ENCODE measurements at regions not wholly inside any gene's neighbourhood (a gene's known extent, or its start where the extent isn't known, plus 50 kb on each side); places are given as distances from the start of the nearest gene placed in this dataset.

- TF ChIP-seq TAF1 (IDR thresholded peaks at IDR 0.05; ENCODE audit: borderline replicate concordance, insufficient read depth, low read length), result no peak
- no peak for TF ChIP-seq FOXP2 (optimal IDR thresholded peaks at IDR 0.05; ENCODE audit: borderline replicate concordance, extremely low read depth, extremely low read length, insufficient read depth)
- no peak for TF ChIP-seq SIN3A (IDR thresholded peaks at IDR 0.05; ENCODE audit: borderline replicate concordance, insufficient read depth, low read length)
- TF ChIP-seq REST (IDR thresholded peaks at IDR 0.05; ENCODE audit: insufficient read depth in 1 of 2, low read depth in 2 of 2, low read length in 2 of 2), result no peak
Measured at GRCh38 chr2:201978986-201979385, 54.7 kb upstream of the FZD7 start.

- TF ChIP-seq FOXP2 (optimal IDR thresholded peaks at IDR 0.05; ENCODE audit: borderline replicate concordance, extremely low read depth, extremely low read length, insufficient read depth), result no peak
- no peak for TF ChIP-seq REST (IDR thresholded peaks at IDR 0.05; ENCODE audit: insufficient read depth in 1 of 2, low read depth in 2 of 2, low read length in 2 of 2)
- no peak for TF ChIP-seq SIN3A (IDR thresholded peaks at IDR 0.05; ENCODE audit: borderline replicate concordance, insufficient read depth, low read length)
- TF ChIP-seq TAF1 (IDR thresholded peaks at IDR 0.05; ENCODE audit: borderline replicate concordance, insufficient read depth, low read length), result no peak
- TF ChIP-seq POLR2AphosphoS5 (IDR thresholded peaks at IDR 0.05; ENCODE audit: low read depth, low read length), result no peak
Measured at GRCh38 chr2:201980389-201980821, 53.2 kb upstream of the FZD7 start.

- TF ChIP-seq POLR2AphosphoS5 (IDR thresholded peaks at IDR 0.05; ENCODE audit: low read depth, low read length) (no peak), REST (IDR thresholded peaks at IDR 0.05; ENCODE audit: insufficient read depth in 1 of 2, low read depth in 2 of 2, low read length in 2 of 2) (no peak), FOXP2 (optimal IDR thresholded peaks at IDR 0.05; ENCODE audit: borderline replicate concordance, extremely low read depth, extremely low read length, insufficient read depth) (no peak), TAF1 (IDR thresholded peaks at IDR 0.05; ENCODE audit: borderline replicate concordance, insufficient read depth, low read length) (no peak), SIN3A (IDR thresholded peaks at IDR 0.05; ENCODE audit: borderline replicate concordance, insufficient read depth, low read length) (no peak)
Measured at GRCh38 chr2:201980946-201981345, 52.7 kb upstream of the FZD7 start.

GRCh38 chr2:201983174-201983573 lies 50.5 kb upstream of the FZD7 start:
- TF ChIP-seq REST (IDR thresholded peaks at IDR 0.05; ENCODE audit: insufficient read depth in 1 of 2, low read depth in 2 of 2, low read length in 2 of 2), result no peak
- no peak for TF ChIP-seq SIN3A (IDR thresholded peaks at IDR 0.05; ENCODE audit: borderline replicate concordance, insufficient read depth, low read length)
- no peak for TF ChIP-seq TAF1 (IDR thresholded peaks at IDR 0.05; ENCODE audit: borderline replicate concordance, insufficient read depth, low read length)
- TF ChIP-seq POLR2AphosphoS5 (IDR thresholded peaks at IDR 0.05; ENCODE audit: low read depth, low read length), result no peak
- no peak for TF ChIP-seq FOXP2 (optimal IDR thresholded peaks at IDR 0.05; ENCODE audit: borderline replicate concordance, extremely low read depth, extremely low read length, insufficient read depth)

- TF ChIP-seq FOXP2 (optimal IDR thresholded peaks at IDR 0.05; ENCODE audit: borderline replicate concordance, extremely low read depth, extremely low read length, insufficient read depth) (no peak), REST (IDR thresholded peaks at IDR 0.05; ENCODE audit: insufficient read depth in 1 of 2, low read depth in 2 of 2, low read length in 2 of 2) (no peak), POLR2AphosphoS5 (IDR thresholded peaks at IDR 0.05; ENCODE audit: low read depth, low read length) (no peak), TAF1 (IDR thresholded peaks at IDR 0.05; ENCODE audit: borderline replicate concordance, insufficient read depth, low read length) (no peak), SIN3A (IDR thresholded peaks at IDR 0.05; ENCODE audit: borderline replicate concordance, insufficient read depth, low read length) (no peak)
Measured at GRCh38 chr2:201983800-201984199, 49.9 kb upstream of the FZD7 start.

Measured in PFSK-1 (cell line).